ENCODE measurements at regions not wholly inside any gene's neighbourhood (a gene's known extent, or its start where the extent isn't known, plus 50 kb on each side); places are given as distances from the start of the nearest gene placed in this dataset.

DNA sequence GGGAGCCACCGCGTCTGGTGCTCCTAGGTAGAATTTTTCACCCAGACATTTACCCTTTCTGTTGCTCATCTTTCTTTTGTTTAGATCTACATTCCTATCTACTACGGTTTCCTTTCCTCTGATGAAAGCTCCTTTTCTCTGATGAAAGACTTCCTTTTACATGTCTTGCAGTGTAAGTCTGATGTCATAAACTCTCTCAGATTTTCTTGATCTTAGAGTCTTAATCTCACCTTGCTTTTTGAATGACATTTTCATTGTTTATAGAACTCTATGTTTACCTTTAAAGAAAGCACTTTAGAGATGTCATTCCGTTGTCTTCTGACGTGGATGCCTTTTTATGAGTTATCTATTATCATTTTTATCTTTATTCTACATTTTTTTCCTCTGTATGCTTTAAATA lies 171.8 kb upstream of the MTPN start:
- TF ChIP-seq EZH2 (IDR thresholded peaks at IDR 0.05; ENCODE audit: borderline replicate concordance, low read depth, low read length, poor library complexity, severe bottlenecking) = no peak
- TF ChIP-seq, protein P1, sequence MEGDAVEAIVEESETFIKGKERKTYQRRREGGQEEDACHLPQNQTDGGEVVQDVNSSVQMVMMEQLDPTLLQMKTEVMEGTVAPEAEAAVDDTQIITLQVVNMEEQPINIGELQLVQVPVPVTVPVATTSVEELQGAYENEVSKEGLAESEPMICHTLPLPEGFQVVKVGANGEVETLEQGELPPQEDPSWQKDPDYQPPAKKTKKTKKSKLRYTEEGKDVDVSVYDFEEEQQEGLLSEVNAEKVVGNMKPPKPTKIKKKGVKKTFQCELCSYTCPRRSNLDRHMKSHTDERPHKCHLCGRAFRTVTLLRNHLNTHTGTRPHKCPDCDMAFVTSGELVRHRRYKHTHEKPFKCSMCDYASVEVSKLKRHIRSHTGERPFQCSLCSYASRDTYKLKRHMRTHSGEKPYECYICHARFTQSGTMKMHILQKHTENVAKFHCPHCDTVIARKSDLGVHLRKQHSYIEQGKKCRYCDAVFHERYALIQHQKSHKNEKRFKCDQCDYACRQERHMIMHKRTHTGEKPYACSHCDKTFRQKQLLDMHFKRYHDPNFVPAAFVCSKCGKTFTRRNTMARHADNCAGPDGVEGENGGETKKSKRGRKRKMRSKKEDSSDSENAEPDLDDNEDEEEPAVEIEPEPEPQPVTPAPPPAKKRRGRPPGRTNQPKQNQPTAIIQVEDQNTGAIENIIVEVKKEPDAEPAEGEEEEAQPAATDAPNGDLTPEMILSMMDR (conservative IDR thresholded peaks at IDR 0.05; ENCODE audit: low read depth, low read length) = no peak

Data from A673 (cell line).